ENCODE measurements at regions not wholly inside any gene's neighbourhood (a gene's known extent, or its start where the extent isn't known, plus 50 kb on each side); places are given as distances from the start of the nearest gene placed in this dataset.

- Mint-ChIP-seq H3K27ac (no peak overlapping the region), H3K9me3 (no peaks in the 10 kb centered on the region), H3K27me3 (no peaks in the 10 kb centered on the region), H3K36me3 (ENCODE audit: low read depth) (no peaks in the 10 kb centered on the region), H3K4me1 (no peaks in the 10 kb centered on the region), H3K4me3 (no peak overlapping the region)
- ChIA-PET CTCF (no interaction called here), POLR2A (interaction anchor here (0.6 kb wide), 1 partner anchor 453 kb away, joined by 3 read pairs; no protein-coding TSS in a partner anchor)
- DNase-seq: no peak
Observed at GRCh38 chr11:70881948-70882715, 370.2 kb downstream of the SHANK2 start.

GRCh38 chr11:70882716-70883085, 369.7 kb downstream of the SHANK2 start:
- no peak for DNase-seq
- no peak overlapping the region for H3K27ac Mint-ChIP-seq
- no peak overlapping the region for H3K4me3 Mint-ChIP-seq
- ChIA-PET CTCF (no interaction called here), POLR2A (interaction anchor here (0.6 kb wide), 1 partner anchor 454 kb away, joined by 3 read pairs; no protein-coding TSS in a partner anchor)
- H3K27me3 Mint-ChIP-seq: no peaks in the 10 kb centered on the region
- no peaks in the 10 kb centered on the region for H3K9me3 Mint-ChIP-seq
- H3K4me1 Mint-ChIP-seq: no peaks in the 10 kb centered on the region
- no peaks in the 10 kb centered on the region for H3K36me3 Mint-ChIP-seq (ENCODE audit: low read depth)

- DNase-seq: no peak
- Mint-ChIP-seq H3K9me3 (no peaks in the 10 kb centered on the region), H3K27ac (no peak overlapping the region), H3K36me3 (ENCODE audit: low read depth) (no peaks in the 10 kb centered on the region), H3K4me3 (no peak overlapping the region), H3K4me1 (no peaks in the 10 kb centered on the region), H3K27me3 (no peaks in the 10 kb centered on the region)
- ChIA-PET CTCF (no interaction called here), POLR2A (no interaction called here)
Observed at GRCh38 chr11:70883323-70883940, 368.9 kb downstream of the SHANK2 start.

DNA sequence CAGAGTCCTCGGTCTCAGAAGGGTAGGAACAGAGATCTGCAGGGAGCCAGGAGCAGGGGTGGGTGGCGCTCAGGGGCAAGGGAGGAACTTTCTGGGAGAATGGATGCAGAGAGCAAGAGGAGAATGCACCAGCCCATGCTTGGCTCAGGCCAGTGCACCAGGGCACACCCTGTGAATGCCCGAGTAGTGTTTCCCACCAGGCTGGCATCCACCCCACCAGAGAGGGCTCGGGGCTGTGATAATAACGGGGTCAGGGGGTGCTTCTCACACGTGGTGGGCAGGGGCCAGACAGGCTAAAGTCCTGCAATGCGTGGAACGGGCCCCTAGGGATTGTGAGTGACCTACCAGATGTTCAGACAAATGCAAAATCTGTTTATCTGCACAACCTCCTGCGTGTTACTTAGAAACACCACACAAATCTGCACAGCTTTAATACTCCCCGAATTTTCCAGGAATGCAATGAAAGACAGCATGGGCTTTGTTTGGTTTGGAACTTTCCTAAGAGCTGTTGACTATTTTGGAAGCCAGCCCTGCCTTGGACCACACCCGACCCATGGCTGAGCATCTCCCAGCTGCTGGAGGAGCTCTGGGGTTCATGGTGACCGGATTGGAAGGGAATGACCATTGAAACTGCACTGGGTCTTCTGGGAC, 368.3 kb downstream of the SHANK2 start:
- no peak overlapping the region for H3K27ac Mint-ChIP-seq
- H3K9me3 Mint-ChIP-seq: no peaks in the 10 kb centered on the region
- CTCF ChIA-PET: no interaction called here
- no peaks in the 10 kb centered on the region for H3K4me1 Mint-ChIP-seq
- POLR2A ChIA-PET: no interaction called here
- H3K36me3 Mint-ChIP-seq (ENCODE audit: low read depth): no peaks in the 10 kb centered on the region
- H3K27me3 Mint-ChIP-seq: no peaks in the 10 kb centered on the region
- DNase-seq: no peak
- no peak overlapping the region for H3K4me3 Mint-ChIP-seq

DNA sequence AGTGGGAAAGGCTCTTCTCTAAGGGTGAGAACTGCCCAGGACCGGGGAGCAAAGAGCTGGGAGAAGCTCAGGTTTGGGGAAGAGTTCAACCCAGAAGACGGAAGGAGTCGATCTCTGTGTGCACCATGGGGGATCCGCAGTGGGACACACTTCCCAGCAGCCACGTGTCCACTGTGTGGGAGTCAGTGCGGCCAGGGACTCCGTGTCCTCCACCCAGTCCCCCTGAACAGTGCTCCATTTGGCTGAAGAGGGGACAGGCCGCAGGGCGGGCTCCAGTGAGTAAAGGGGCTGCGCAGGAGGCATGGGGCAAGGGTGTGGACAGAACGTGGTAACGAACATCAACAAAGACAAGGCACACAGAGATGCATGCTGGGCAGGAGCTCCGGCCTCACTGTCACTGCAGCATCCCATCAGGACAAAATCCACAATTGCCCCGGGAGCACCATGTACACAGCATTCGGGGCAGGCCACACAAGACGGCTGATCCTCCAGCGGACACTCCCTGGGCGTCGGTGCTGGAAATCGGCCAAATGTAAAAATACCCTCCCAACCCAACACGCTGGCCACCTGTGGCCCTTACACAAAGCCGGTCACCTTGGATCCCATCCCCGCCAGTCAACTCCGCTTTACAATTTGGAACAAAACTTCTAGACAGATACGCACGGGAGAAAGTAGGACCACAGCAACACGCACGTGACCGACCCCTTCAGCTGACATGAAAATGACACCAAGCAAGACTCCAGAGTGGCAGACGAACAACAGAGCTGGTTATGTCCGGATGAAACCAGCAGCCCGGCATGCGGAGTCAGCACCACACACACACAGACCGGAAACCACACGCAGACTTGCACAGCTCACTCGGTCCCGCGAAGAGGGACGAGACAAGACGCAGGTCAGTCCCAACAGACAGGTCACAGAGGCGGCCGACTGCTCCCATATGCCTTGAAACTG, 366.8 kb downstream of the SHANK2 start:
- DNase-seq: no peak
- Mint-ChIP-seq H3K4me1 (no peaks in the 10 kb centered on the region), H3K4me3 (no peak overlapping the region), H3K27ac (no peak overlapping the region), H3K36me3 (ENCODE audit: low read depth) (no peaks in the 10 kb centered on the region), H3K9me3 (no peaks in the 10 kb centered on the region), H3K27me3 (no peaks in the 10 kb centered on the region)
- CTCF ChIA-PET: interaction anchor here (0.5 to 1.5 kb wide), 2 partner anchors 9 to 115 kb away, joined by 3 read pairs; no protein-coding TSS in a partner anchor
- POLR2A ChIA-PET: no interaction called here

- CTCF ChIA-PET: interaction anchor here (0.5 kb wide), 1 partner anchor 116 kb away, joined by 3 read pairs; no protein-coding TSS in a partner anchor
- Mint-ChIP-seq H3K9me3 (no peaks in the 10 kb centered on the region), H3K27ac (no peak overlapping the region), H3K27me3 (no peaks in the 10 kb centered on the region), H3K36me3 (ENCODE audit: low read depth) (no peaks in the 10 kb centered on the region), H3K4me3 (no peak overlapping the region), H3K4me1 (no peaks in the 10 kb centered on the region)
- DNase-seq: no peak
- POLR2A ChIA-PET: no interaction called here
Observed at GRCh38 chr11:70886256-70886655, 366.1 kb downstream of the SHANK2 start.

DNA sequence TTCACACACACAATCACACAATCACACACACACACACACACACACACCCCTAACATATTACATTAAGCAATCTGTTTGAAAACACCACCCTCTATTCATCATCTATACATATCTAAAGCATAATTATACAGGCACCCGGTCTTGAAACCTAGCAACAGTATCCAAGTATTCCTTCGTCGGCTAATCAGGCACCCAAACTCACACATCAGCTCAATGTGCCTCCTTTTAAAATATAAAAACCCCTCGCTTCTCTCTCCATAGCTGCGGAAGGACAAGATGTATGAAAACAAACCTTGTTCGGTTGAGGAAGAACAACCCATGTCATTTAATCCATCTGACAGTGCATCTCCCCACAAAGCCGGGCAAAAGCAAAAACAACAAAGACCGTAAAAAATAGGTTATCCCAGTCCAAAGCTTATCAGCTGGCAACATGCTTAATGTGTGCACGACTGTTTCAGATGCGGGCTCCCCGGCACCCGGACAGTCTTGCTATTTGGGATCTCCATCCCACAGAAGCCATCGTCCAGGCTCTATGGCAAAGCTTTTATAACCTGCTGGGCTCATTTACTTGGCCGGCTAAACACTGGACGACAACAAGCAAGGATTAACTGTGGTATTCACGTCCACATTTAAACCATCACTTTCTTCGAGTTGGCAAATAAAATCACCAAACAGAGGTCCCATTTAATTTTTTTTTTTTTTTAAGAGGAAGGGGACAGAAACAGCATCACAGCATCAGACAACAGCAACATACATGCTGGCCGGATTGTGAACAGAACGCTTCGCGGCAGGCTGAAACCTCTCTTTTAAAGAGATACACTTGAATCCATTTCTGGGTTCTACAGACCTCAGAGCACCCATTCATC, 365.5 kb downstream of the SHANK2 start:
- ChIA-PET CTCF (no interaction called here), POLR2A (no interaction called here)
- Mint-ChIP-seq H3K4me3 (no peak overlapping the region), H3K36me3 (ENCODE audit: low read depth) (no peaks in the 10 kb centered on the region), H3K27ac (no peak overlapping the region), H3K27me3 (no peaks in the 10 kb centered on the region), H3K4me1 (no peaks in the 10 kb centered on the region), H3K9me3 (no peaks in the 10 kb centered on the region)
- DNase-seq: no peak

GRCh38 chr11:70887542-70887827, 364.9 kb downstream of the SHANK2 start:
- H3K9me3 Mint-ChIP-seq: no peaks in the 10 kb centered on the region
- no peaks in the 10 kb centered on the region for H3K4me1 Mint-ChIP-seq
- no peak overlapping the region for H3K27ac Mint-ChIP-seq
- H3K4me3 Mint-ChIP-seq: no peak overlapping the region
- H3K27me3 Mint-ChIP-seq: no peaks in the 10 kb centered on the region
- DNase-seq: no peak
- CTCF ChIA-PET: no interaction called here
- H3K36me3 Mint-ChIP-seq (ENCODE audit: low read depth): no peaks in the 10 kb centered on the region
- POLR2A ChIA-PET: no interaction called here

GRCh38 chr11:70888061-70888460, 364.3 kb downstream of the SHANK2 start:
- POLR2A ChIA-PET: no interaction called here
- H3K9me3 Mint-ChIP-seq: no peaks in the 10 kb centered on the region
- H3K4me3 Mint-ChIP-seq: no peak overlapping the region
- DNase-seq: no peak
- H3K27ac Mint-ChIP-seq: no peak overlapping the region
- H3K4me1 Mint-ChIP-seq: no peaks in the 10 kb centered on the region
- H3K27me3 Mint-ChIP-seq: no peaks in the 10 kb centered on the region
- CTCF ChIA-PET: interaction anchor here (0.7 kb wide), 1 partner anchor 478 kb away, joined by 3 read pairs; no protein-coding TSS in a partner anchor
- H3K36me3 Mint-ChIP-seq (ENCODE audit: low read depth): no peaks in the 10 kb centered on the region

- Mint-ChIP-seq H3K27ac (no peak overlapping the region), H3K9me3 (no peaks in the 10 kb centered on the region), H3K4me1 (no peaks in the 10 kb centered on the region), H3K4me3 (no peak overlapping the region), H3K36me3 (ENCODE audit: low read depth) (no peaks in the 10 kb centered on the region), H3K27me3 (no peaks in the 10 kb centered on the region)
- DNase-seq: no peak
- ChIA-PET POLR2A (interaction anchor here (0.5 kb wide), 1 partner anchor 23 kb away, joined by 3 read pairs; no protein-coding TSS in a partner anchor), CTCF (no interaction called here)
Observed at GRCh38 chr11:70889411-70889810, 363.0 kb downstream of the SHANK2 start.

DNA sequence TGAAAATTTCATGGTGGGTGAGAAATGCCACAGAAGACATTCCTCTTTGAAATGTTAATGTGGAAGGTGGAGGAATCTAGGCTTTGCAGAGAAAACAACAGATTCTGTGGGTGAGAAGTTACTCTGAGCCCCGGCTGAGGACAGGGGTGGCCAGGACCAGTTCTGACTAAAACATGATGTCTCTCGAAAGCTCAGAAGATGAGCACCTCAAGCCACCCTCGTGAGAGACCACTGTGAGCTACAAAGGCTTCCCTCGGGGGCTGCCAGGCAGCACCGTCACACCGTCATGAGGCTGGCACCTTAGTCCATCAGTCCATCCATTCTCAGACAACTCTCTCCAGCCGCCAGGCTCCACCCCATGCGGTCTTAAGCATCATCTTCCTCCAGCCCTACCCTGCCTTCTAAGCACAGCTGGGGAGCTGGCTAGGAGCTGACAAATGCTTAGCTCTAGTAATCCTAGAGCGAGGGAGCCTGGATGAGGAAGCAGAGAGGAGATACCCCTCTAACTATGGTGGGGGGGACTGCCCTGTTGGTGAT, 360.5 kb downstream of the SHANK2 start:
- H3K9me3 Mint-ChIP-seq: peaks cover 6% of the 10 kb centered on the region
- H3K27me3 Mint-ChIP-seq: no peaks in the 10 kb centered on the region
- no peak overlapping the region for H3K4me3 Mint-ChIP-seq
- no peaks in the 10 kb centered on the region for H3K36me3 Mint-ChIP-seq (ENCODE audit: low read depth)
- H3K4me1 Mint-ChIP-seq: no peaks in the 10 kb centered on the region
- no peak overlapping the region for H3K27ac Mint-ChIP-seq
- no peak for DNase-seq
- ChIA-PET CTCF (interaction anchor here (1.1 kb wide), 1 partner anchor 12 kb away, joined by 3 read pairs; no protein-coding TSS in a partner anchor), POLR2A (no interaction called here)

- CTCF ChIA-PET: interaction anchor here (1.1 kb wide), 1 partner anchor 11 kb away, joined by 3 read pairs; no protein-coding TSS in a partner anchor
- no peak for DNase-seq
- H3K9me3 Mint-ChIP-seq: peaks cover 11% of the 10 kb centered on the region
- no peak overlapping the region for H3K27ac Mint-ChIP-seq
- H3K4me1 Mint-ChIP-seq: no peaks in the 10 kb centered on the region
- H3K4me3 Mint-ChIP-seq: no peak overlapping the region
- no peaks in the 10 kb centered on the region for H3K36me3 Mint-ChIP-seq (ENCODE audit: low read depth)
- POLR2A ChIA-PET: no interaction called here
- H3K27me3 Mint-ChIP-seq: no peaks in the 10 kb centered on the region
Observed at GRCh38 chr11:70892889-70893288, 359.5 kb downstream of the SHANK2 start.
